Lower lobe of right lung (tissue), 2 donors: ENCODE measurements at regions not wholly inside any gene's neighbourhood (a gene's known extent, or its start where the extent isn't known, plus 50 kb on each side); places are given as distances from the start of the nearest gene placed in this dataset.

Source experiments
- ATAC-seq, 2 donors: fragments of 200-7000 bp; cut with Tn5 transposase; one replicate each; pipeline ENCODE4 v1.9.1; 2020 to 2022; ENCODE audit warnings: mild to moderate bottlenecking in 2 of 2, moderate library complexity in 2 of 2
- DNase-seq: peaks from one replicate; pipeline ENCODE4 v3.0.0-alpha.2; 2020
- H3K27ac ChIP-seq: fragments of 200-600 bp; one replicate; pipeline ENCODE4 v1.8.0; 2022
- H3K27me3 ChIP-seq: fragments of 200-600 bp; one replicate; pipeline ENCODE4 v1.8.0; 2022; ENCODE audit warnings: low read depth
- H3K36me3 ChIP-seq: fragments of 200-600 bp; one replicate; pipeline ENCODE4 v1.8.0; 2022; ENCODE audit warnings: mild to moderate bottlenecking
- H3K4me1 ChIP-seq: fragments of 200-600 bp; one replicate; pipeline ENCODE4 v1.8.0; 2022
- H3K4me3 ChIP-seq: fragments of 200-600 bp; one replicate; pipeline ENCODE4 v1.8.0; 2022; ENCODE audit warnings: mild to moderate bottlenecking
- H3K9me3 ChIP-seq: fragments of 200-600 bp; one replicate; pipeline ENCODE4 v1.8.0; 2022
- CTCF ChIP-seq: fragments of 200-600 bp; IDR thresholded peaks from one replicate; pipeline ENCODE4 v1.8.0; 2022; ENCODE audit warnings: antibody characterized with exemption, mild to moderate bottlenecking
- intact Hi-C: fragments of 100-400 bp; cut with DNase I; formaldehyde crosslinking; loops from one replicate; pipeline ENCODE4 v1.11.0; 2022
- donor health status: DM: no; HTN: yes; CAD: no; lungs with severe emphysema.

GRCh38 chr11:25900814-25901213 is 431.1 kb upstream of the ANO3 start:
- no peaks in the 10 kb centered on the region for H3K36me3 ChIP-seq
- no peak for ATAC-seq
- TF ChIP-seq CTCF = no peak
- intact Hi-C loops = no loop called here
- no peaks in the 10 kb centered on the region for H3K27me3 ChIP-seq
- DNase-seq = no peak
- no peak overlapping the region for H3K4me3 ChIP-seq
- no peaks in the 10 kb centered on the region for H3K9me3 ChIP-seq
- H3K27ac ChIP-seq = no peak overlapping the region
- H3K4me1 ChIP-seq = no peaks in the 10 kb centered on the region

GRCh38 chr11:25901415-25901814 is 430.5 kb upstream of the ANO3 start:
- H3K4me1 ChIP-seq = no peaks in the 10 kb centered on the region
- no peak for ATAC-seq
- intact Hi-C loops = no loop called here

GRCh38 chr11:25902476-25902875 is 429.5 kb upstream of the ANO3 start:
- Histone ChIP-seq H3K4me3 (no peak overlapping the region), H3K27ac (no peak overlapping the region), H3K4me1 (no peaks in the 10 kb centered on the region), H3K27me3 (no peaks in the 10 kb centered on the region), H3K9me3 (no peaks in the 10 kb centered on the region), H3K36me3 (no peaks in the 10 kb centered on the region)
- no peak for DNase-seq
- no peak for ATAC-seq
- intact Hi-C loops = no loop called here
- no peak for TF ChIP-seq CTCF

More at GRCh38 chr11:25901415-25901814, 430.5 kb upstream of the ANO3 start:
- H3K9me3 ChIP-seq = no peaks in the 10 kb centered on the region
- no peak overlapping the region for H3K4me3 ChIP-seq
- no peak overlapping the region for H3K27ac ChIP-seq
- no peaks in the 10 kb centered on the region for H3K27me3 ChIP-seq
- no peaks in the 10 kb centered on the region for H3K36me3 ChIP-seq
- no peak for TF ChIP-seq CTCF
- no peak for DNase-seq

GRCh38 chr11:25908726-25909125 is 423.2 kb upstream of the ANO3 start:
- Histone ChIP-seq H3K27me3 (no peaks in the 10 kb centered on the region), H3K9me3 (no peaks in the 10 kb centered on the region), H3K4me3 (no peak overlapping the region), H3K36me3 (no peaks in the 10 kb centered on the region), H3K4me1 (no peaks in the 10 kb centered on the region), H3K27ac (no peak overlapping the region)
- ATAC-seq (no peak), DNase-seq (no peak)
- no peak for TF ChIP-seq CTCF
- intact Hi-C loops = no loop called here

- Histone ChIP-seq H3K27me3 (no peaks in the 10 kb centered on the region), H3K36me3 (no peaks in the 10 kb centered on the region), H3K9me3 (no peaks in the 10 kb centered on the region), H3K27ac (no peak overlapping the region), H3K4me3 (no peak overlapping the region), H3K4me1 (no peaks in the 10 kb centered on the region)
- intact Hi-C loops = no loop called here
- no peak for ATAC-seq
- DNase-seq = no peak
- no peak for TF ChIP-seq CTCF
Measured at GRCh38 chr11:25910086-25910485, 421.8 kb upstream of the ANO3 start.

- Histone ChIP-seq H3K27ac (no peak overlapping the region), H3K4me3 (no peak overlapping the region), H3K9me3 (no peaks in the 10 kb centered on the region), H3K4me1 (no peaks in the 10 kb centered on the region), H3K36me3 (no peaks in the 10 kb centered on the region), H3K27me3 (no peaks in the 10 kb centered on the region)
- no peak for TF ChIP-seq CTCF
- DNase-seq = no peak
- no peak for ATAC-seq
- intact Hi-C loops = no loop called here
Measured at GRCh38 chr11:25920356-25920755, 411.6 kb upstream of the ANO3 start.
